GM18511 (cell line): ENCODE measurements at regions not wholly inside any gene's neighbourhood (a gene's known extent, or its start where the extent isn't known, plus 50 kb on each side); places are given as distances from the start of the nearest gene placed in this dataset.

Experiments
- ATAC-seq: cut with Tn5 transposase; IDR thresholded peaks from one replicate; pipeline ENCODE4 v1.9.1; 2021; ENCODE audit warnings: mild to moderate bottlenecking, moderate library complexity; ENCODE audit not compliant: unreplicated experiment

- no peak for ATAC-seq
These were observed 191.5 kb upstream of the CELF2 start for GRCh38 chr10:10826125-10826524.

DNA sequence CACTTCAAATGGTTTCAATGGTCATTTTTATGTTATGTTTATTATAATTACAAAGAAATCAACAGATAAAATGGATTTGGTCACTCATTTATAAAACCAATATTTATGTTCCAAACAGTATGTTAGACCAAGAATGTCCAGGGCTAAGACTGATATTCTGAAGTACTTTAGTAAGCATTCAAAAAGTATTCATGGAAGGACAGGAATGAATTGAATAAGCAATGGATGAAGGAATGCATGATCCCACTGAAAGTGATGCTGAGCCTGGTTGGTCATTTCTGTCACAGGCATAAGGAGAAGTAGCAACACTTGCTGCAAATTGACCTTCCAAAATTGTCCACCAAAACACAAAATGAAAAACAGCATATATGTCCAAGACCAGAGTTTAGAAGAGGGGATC, 189.0 kb upstream of the CELF2 start:
- ATAC-seq, result no peak

GRCh38 chr10:10829576-10829975, 188.1 kb upstream of the CELF2 start:
- no peak for ATAC-seq

DNA sequence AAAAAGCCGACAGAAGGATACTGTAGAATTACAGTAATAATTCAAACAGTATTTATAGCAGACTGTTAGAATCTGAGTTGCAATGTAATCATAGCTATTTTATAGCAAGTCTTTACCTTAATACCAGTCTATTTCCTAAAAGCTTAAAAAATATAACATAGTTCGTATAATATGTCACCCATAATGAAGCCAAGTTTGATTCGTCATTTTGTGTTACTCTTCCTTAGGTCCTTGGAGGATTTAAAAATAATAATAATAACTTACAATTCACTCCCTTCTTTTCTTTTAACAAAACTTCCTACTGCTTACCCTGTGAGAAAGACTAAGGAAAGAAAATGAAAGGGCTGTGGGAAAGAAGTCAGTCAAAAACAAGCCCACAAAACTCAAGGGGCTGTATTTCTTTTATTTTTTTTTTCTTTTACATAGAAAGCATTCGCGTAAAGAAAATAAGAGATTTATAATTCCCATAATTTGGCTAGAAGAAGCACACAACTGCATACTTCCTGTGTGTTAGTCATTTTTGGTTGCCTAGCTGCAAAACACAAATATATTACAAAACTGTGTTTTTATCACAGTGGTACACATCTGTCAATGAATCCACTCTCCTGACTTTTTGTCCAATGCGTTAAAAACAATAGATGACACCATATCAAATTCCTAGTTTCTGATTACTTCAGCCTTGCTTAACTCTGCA, 187.2 kb upstream of the CELF2 start:
- no peak for ATAC-seq

DNA sequence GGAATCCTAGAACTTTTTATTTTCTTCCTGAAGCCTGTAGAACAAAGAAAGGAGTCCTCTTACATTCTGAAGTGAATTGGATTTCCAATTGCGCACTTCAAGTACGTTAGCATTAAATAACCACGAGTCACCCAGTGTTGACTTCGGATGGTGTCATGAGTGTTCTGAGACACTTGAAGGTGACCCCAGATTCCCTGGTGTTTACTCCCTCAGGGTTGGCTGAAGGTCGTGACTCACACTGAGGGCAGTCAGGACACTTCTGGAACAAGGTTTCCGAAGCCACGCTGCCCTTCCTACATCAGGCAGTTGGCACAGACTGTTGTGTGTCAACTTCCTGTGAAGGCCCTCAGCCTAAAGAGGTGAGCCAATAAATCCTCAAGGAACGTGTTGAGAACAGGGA, 186.6 kb upstream of the CELF2 start:
- no peak for ATAC-seq

- ATAC-seq, result no peak
These were observed 183.7 kb upstream of the CELF2 start for GRCh38 chr10:10833955-10834354.

- no peak for ATAC-seq
These were observed 173.4 kb upstream of the CELF2 start for GRCh38 chr10:10844251-10844650.

- ATAC-seq, result no peak
These were observed 172.5 kb upstream of the CELF2 start for GRCh38 chr10:10845185-10845584.

DNA sequence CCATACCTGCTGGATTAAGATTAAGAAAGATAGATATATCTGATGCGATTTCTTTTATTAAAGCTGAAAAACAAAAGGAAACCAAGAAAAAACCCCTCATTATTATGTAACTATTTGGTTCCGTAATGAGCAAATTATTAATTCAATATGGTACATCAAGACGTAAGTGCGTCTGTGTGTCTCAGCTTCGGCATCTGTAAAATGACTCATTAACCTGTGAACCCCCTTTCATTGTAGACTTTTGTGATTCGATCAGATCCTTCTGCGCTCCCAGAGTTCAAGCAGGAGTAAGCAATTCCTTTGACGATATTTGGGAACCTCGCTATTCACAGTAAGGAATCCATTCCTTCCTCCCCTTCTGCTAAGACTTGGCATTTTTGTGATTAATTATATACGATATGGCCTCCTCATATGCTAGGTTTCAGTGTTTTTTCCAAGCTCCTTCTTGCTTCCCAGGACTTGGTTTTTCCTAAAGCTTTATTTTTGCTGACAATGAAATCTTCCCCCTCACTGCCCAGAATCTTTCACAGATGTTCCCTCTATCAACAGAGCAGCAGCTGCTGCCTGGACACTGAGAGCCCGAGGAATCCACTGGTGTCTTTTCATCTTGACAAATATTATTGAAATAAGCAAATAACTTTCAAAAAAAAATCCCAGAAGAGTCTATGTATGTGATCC, 171.7 kb upstream of the CELF2 start:
- no peak for ATAC-seq

DNA sequence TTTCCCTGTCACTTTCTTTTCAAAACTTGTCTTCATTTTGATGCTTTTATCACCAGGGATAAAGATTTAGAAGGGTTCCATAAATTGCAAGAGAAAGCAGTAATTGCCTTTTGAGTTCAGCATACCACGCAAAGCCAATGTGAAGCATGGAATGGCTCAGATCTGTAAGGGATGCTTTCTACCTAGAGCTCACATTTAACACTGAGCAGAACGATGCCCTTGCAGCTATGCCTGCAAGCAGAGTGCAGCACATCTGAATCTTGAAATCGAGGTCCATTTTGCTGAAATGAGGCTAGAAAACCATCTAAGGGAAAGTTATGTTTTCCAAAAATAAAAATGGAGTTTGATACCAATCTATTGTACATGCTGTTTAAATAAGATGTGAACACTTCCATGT, 171.2 kb upstream of the CELF2 start:
- ATAC-seq, result no peak

- ATAC-seq, result no peak
These were observed 170.3 kb upstream of the CELF2 start for GRCh38 chr10:10847387-10847786.

DNA sequence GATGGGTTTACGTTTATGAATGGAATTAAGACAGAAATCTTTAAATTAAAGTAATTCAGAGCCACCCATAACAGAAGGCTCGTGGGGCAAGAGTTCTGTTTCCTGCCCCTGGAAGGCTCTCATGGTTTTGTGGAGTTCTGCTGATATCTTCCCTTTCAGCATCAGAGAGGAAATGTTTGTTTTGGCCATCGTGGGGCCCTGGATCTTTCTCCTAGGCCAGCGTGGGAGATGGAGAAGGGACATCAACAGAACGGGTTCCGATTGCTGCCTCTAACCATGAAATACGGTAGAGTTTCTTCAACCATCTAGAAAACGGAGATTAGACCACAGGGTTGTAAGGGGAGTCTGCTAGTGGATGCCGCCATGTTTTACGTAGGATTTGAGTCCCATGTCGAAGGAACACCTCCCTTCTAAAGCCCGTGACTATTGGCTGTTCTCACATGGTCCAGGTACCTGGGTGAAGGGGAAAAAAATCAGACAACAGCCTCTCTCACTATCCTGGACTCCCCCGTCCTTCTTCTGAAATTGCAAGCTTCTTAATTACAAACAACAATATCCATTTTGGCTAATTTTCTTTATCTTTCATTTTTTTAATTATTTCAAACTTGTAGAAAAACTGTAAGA, 169.1 kb upstream of the CELF2 start:
- ATAC-seq, result no peak

DNA sequence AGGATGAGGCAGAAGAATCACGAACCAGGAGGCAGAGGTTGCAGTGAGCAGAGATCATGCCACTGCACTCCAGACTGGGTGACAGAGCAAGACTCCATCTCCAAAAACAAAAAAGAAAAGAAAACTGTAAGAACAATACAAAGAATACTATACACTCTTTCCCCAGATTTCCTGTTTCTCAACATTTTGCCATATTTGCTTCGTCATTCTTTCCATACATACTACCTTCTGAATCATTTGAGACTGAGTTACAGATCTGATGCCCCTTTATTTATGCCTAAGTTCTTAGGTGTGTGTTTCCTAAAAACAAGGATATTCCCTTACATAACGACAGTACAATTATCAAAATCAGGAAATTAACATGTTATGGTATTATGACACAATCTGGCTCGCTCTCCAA, 168.4 kb upstream of the CELF2 start:
- no peak for ATAC-seq

GRCh38 chr10:10850214-10850613, 167.5 kb upstream of the CELF2 start:
- no peak for ATAC-seq

DNA sequence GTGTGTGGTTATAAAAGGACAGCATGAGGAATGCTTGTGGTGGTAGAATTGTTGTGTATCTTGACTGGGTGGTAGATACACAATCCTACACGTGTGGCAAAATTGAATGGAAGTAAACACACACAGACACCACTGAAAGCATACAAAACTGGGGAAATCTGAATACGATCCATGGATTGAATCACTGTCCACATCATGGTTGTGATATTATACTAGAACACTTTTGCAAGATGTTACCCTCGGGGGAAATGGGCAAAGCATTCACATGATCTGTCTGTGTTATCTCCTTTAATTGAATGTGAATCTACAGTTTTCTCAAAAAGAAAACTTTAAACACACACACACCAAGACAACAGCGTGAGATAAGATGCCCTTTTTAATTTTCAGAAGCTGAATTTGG, 165.2 kb upstream of the CELF2 start:
- ATAC-seq, result no peak

- ATAC-seq, result no peak
These were observed 163.7 kb upstream of the CELF2 start for GRCh38 chr10:10853954-10854353.

GRCh38 chr10:10854725-10855124, 162.9 kb upstream of the CELF2 start:
- ATAC-seq, result peak; percentile 39

DNA sequence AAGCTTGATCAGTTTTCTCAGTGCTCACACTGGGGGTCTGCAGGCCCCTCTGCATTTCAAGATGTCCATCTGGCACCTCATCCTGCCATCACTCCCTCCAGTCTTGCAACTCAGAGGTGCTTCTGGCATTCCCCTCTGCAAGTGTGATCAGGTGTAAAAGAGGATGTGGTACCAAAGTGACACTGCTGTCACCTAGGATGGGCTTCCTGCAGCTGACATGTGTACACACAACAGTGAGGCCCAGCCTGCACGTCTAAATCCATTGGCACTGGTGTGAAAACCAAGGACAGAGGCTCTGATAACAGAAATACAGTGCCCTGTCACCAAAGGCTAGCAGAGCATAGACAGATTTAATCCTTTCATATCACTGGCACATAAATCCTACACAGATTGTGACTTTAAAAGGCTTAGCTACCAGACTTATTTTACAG, 162.5 kb upstream of the CELF2 start:
- ATAC-seq, result peak; percentile 78

DNA sequence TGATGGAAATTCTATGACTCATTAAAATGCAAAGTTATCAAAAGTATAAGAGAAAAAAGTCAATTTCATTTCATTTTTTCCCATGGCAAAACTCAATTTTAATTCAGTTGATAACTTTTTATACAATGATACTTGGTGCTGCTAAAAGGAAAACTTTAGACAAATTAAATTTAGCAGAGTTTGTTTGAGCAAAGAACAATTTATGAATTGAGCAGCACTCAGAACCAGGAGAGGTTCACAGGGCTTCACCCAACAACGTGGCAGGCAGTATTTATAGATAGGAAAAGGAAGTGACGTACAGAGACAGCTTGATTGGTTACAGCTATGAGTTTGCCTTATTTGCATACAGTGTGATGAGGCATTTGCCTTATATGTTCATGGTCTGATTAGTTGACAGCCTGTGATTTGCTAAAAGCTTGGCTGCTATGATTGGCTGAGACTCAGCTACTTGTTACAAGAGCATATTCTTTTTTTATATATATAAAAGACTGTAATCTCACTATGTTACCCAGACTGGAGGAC, 157.2 kb upstream of the CELF2 start:
- ATAC-seq, result no peak

DNA sequence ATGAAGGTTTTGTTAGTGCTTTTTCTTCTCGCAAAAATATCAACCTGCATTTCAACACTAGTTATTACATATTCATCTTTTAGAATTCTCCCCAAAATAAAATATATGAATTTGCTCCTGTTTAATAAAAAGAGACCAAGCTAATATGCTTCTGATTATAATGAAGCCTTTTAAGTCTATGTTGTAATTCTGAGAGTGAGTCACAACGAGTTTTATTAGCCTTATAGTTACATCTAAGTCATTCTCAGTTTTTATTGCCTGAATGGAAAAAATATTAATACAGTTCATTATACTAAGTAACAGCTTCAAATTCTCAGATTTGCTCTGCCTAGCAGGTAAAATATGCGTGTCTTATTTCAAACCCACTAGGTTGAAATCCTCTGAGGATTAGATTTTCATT, 152.4 kb upstream of the CELF2 start:
- no peak for ATAC-seq

GRCh38 chr10:10865913-10866312, 151.8 kb upstream of the CELF2 start:
- ATAC-seq, result no peak

GRCh38 chr10:10869592-10869991, 148.1 kb upstream of the CELF2 start:
- peak; percentile 95 for ATAC-seq
